ENCODE measurements at regions not wholly inside any gene's neighbourhood (a gene's known extent, or its start where the extent isn't known, plus 50 kb on each side); places are given as distances from the start of the nearest gene placed in this dataset.

GRCh38 chr3:56915966-56916586 lies 114.3 kb upstream of the ARHGEF3 start:
- H3K27ac ChIP-seq (ENCODE audit: low read depth in 2 of 2, low read length in 2 of 2), result peak overlapping the region; percentile 39 to 42
- DNase-seq, result peak; percentile 26 to 76 (median 56)
- H3K9ac ChIP-seq (ENCODE audit: low read length in 3 of 3), result peak overlapping the region in 1 of 3 donors; percentile 5
- no peak for FAIRE-seq
- no peaks in the 10 kb centered on the region for H3K36me3 ChIP-seq (ENCODE audit: control insufficient read depth in 2 of 3, insufficient read depth in 3 of 3, low read length in 3 of 3)
- H3K27me3 ChIP-seq (ENCODE audit: control insufficient read depth, insufficient read depth, low read length), result no peaks in the 10 kb centered on the region
- TF ChIP-seq, protein P1, sequence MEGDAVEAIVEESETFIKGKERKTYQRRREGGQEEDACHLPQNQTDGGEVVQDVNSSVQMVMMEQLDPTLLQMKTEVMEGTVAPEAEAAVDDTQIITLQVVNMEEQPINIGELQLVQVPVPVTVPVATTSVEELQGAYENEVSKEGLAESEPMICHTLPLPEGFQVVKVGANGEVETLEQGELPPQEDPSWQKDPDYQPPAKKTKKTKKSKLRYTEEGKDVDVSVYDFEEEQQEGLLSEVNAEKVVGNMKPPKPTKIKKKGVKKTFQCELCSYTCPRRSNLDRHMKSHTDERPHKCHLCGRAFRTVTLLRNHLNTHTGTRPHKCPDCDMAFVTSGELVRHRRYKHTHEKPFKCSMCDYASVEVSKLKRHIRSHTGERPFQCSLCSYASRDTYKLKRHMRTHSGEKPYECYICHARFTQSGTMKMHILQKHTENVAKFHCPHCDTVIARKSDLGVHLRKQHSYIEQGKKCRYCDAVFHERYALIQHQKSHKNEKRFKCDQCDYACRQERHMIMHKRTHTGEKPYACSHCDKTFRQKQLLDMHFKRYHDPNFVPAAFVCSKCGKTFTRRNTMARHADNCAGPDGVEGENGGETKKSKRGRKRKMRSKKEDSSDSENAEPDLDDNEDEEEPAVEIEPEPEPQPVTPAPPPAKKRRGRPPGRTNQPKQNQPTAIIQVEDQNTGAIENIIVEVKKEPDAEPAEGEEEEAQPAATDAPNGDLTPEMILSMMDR (IDR thresholded peaks at IDR 0.05; ENCODE audit: borderline replicate concordance, extremely low read depth, insufficient read depth), result no peak
- H3K4me3 ChIP-seq (ENCODE audit: low read length in 3 of 3), result peak overlapping the region in 2 of 3 donors; percentile 37 to 46
- intact Hi-C loops (cut with DNase I), result no loop called here
- no peaks in the 10 kb centered on the region for H3K9me3 ChIP-seq (ENCODE audit: control insufficient read depth in 2 of 3, insufficient read depth in 1 of 3, low read length in 3 of 3)
- H3K4me1 ChIP-seq (ENCODE audit: control insufficient read depth in 2 of 3, insufficient read depth in 2 of 3, low read depth in 1 of 3, low read length in 3 of 3), result no peaks in the 10 kb centered on the region

DNA sequence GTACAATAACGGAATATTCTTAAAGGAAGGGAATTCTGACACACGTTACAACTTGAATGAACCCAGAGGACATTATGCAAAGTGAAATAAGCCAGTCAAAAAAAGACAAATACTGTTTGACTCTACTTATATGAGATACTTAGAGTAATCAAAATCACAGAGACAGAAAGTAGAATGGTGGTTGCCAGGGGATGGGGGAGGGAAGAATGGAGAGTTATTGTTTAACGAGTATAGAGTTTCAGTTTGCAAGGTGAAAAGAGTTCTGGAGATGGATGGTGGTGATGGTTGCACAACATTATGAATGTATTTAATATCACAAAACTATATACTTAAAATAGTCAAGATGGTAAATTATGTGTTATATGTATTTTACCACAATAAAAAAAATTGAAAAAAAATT lies 112.9 kb upstream of the ARHGEF3 start:
- intact Hi-C loops (cut with DNase I), result no loop called here
- DNase-seq (no peak), FAIRE-seq (peak; percentile 17)
- H3K9ac ChIP-seq (ENCODE audit: low read length in 3 of 3), result no peak overlapping the region
- H3K4me1 ChIP-seq (ENCODE audit: control insufficient read depth in 2 of 3, insufficient read depth in 2 of 3, low read depth in 1 of 3, low read length in 3 of 3), result no peaks in the 10 kb centered on the region
- TF ChIP-seq, protein P1 (IDR thresholded peaks at IDR 0.05; ENCODE audit: borderline replicate concordance, extremely low read depth, insufficient read depth), result no peak
- no peaks in the 10 kb centered on the region for H3K27me3 ChIP-seq (ENCODE audit: control insufficient read depth, insufficient read depth, low read length)
- no peak overlapping the region for H3K4me3 ChIP-seq (ENCODE audit: low read length in 3 of 3)
- no peak overlapping the region for H3K27ac ChIP-seq (ENCODE audit: low read depth in 2 of 2, low read length in 2 of 2)
- H3K9me3 ChIP-seq (ENCODE audit: control insufficient read depth in 2 of 3, insufficient read depth in 1 of 3, low read length in 3 of 3), result no peaks in the 10 kb centered on the region
- H3K36me3 ChIP-seq (ENCODE audit: control insufficient read depth in 2 of 3, insufficient read depth in 3 of 3, low read length in 3 of 3), result no peaks in the 10 kb centered on the region

GRCh38 chr3:56911363-56911762 lies 109.6 kb upstream of the ARHGEF3 start:
- Histone ChIP-seq H3K4me3 (ENCODE audit: low read length in 3 of 3) (no peak overlapping the region), H3K9me3 (ENCODE audit: control insufficient read depth in 2 of 3, insufficient read depth in 1 of 3, low read length in 3 of 3) (no peaks in the 10 kb centered on the region), H3K27ac (ENCODE audit: low read depth in 2 of 2, low read length in 2 of 2) (no peak overlapping the region), H3K36me3 (ENCODE audit: control insufficient read depth in 2 of 3, insufficient read depth in 3 of 3, low read length in 3 of 3) (no peaks in the 10 kb centered on the region), H3K4me1 (ENCODE audit: control insufficient read depth in 2 of 3, insufficient read depth in 2 of 3, low read depth in 1 of 3, low read length in 3 of 3) (no peaks in the 10 kb centered on the region), H3K27me3 (ENCODE audit: control insufficient read depth, insufficient read depth, low read length) (no peaks in the 10 kb centered on the region), H3K9ac (ENCODE audit: low read length in 3 of 3) (no peak overlapping the region)
- TF ChIP-seq, protein P1 (IDR thresholded peaks at IDR 0.05; ENCODE audit: borderline replicate concordance, extremely low read depth, insufficient read depth), result no peak
- intact Hi-C loops (cut with DNase I), result no loop called here
- DNase-seq (no peak), FAIRE-seq (no peak)

DNA sequence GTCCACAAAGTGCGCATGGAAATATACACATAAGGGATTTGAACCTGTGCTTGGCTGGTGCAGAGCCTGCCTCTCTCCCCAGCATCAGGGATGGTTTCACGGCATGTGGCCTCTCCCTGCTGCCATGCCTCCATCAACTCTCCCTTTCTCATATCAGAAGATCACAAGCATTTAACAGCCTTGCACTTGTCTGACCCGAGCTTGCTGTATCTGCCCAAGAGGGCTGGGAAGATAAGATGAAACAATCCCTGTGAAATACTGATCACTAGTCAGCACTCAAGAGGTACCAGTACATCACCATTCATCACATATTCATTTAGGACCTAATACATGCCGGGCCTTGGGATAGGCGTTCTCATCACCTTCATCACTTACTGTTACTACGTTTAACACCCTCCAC lies 107.6 kb upstream of the ARHGEF3 start:
- no peaks in the 10 kb centered on the region for H3K27me3 ChIP-seq (ENCODE audit: control insufficient read depth, insufficient read depth, low read length)

More for the DNA sequence above, 107.6 kb upstream of the ARHGEF3 start:
- FAIRE-seq (no peak), DNase-seq (no peak)
- Histone ChIP-seq H3K9ac (ENCODE audit: low read length in 3 of 3) (no peak overlapping the region), H3K36me3 (ENCODE audit: control insufficient read depth in 2 of 3, insufficient read depth in 3 of 3, low read length in 3 of 3) (no peaks in the 10 kb centered on the region), H3K27ac (ENCODE audit: low read depth in 2 of 2, low read length in 2 of 2) (no peak overlapping the region), H3K4me1 (ENCODE audit: control insufficient read depth in 2 of 3, insufficient read depth in 2 of 3, low read depth in 1 of 3, low read length in 3 of 3) (no peaks in the 10 kb centered on the region), H3K4me3 (ENCODE audit: low read length in 3 of 3) (no peak overlapping the region), H3K9me3 (ENCODE audit: control insufficient read depth in 2 of 3, insufficient read depth in 1 of 3, low read length in 3 of 3) (no peaks in the 10 kb centered on the region)
- intact Hi-C loops (cut with DNase I), result no loop called here
- TF ChIP-seq, protein P1 (IDR thresholded peaks at IDR 0.05; ENCODE audit: borderline replicate concordance, extremely low read depth, insufficient read depth), result no peak

All from kidney (tissue), 13 donors.